ENCODE measurements at regions not wholly inside any gene's neighbourhood (a gene's known extent, or its start where the extent isn't known, plus 50 kb on each side); places are given as distances from the start of the nearest gene placed in this dataset.

- Histone ChIP-seq H3K4me3 (no peak overlapping the region), H3K27me3 (no peaks in the 10 kb centered on the region), H3K9me3 (peaks cover 0 to 11% of the 10 kb centered on the region in 2 donors), H3K36me3 (no peaks in the 10 kb centered on the region), H3K27ac (no peak overlapping the region), H3K4me1 (no peaks in the 10 kb centered on the region)
- DNase-seq (ENCODE audit: low spot score in 2 of 2): peak in 1 of 2 donors; percentile 22
- no peak for TF ChIP-seq POLR2AphosphoS5 (IDR thresholded peaks at IDR 0.05)
- TF ChIP-seq CTCF (IDR thresholded peaks at IDR 0.05): no peak
- no peak for TF ChIP-seq POLR2A (IDR thresholded peaks at IDR 0.05)
- intact Hi-C loops (cut with DNase I; ENCODE audit: low total_unique reads): no loop called here
These were observed 175.5 kb upstream of the FOXQ1 start for GRCh38 chr6:1136415-1136774.

GRCh38 chr6:1135726-1136414 is 176.0 kb upstream of the FOXQ1 start:
- H3K27ac ChIP-seq: no peak overlapping the region
- no peaks in the 10 kb centered on the region for H3K36me3 ChIP-seq
- H3K27me3 ChIP-seq: no peaks in the 10 kb centered on the region
- H3K9me3 ChIP-seq: peaks cover 0 to 11% of the 10 kb centered on the region in 2 donors
- H3K4me3 ChIP-seq: no peak overlapping the region
- no peaks in the 10 kb centered on the region for H3K4me1 ChIP-seq
- TF ChIP-seq POLR2AphosphoS5 (IDR thresholded peaks at IDR 0.05): no peak
- TF ChIP-seq CTCF (IDR thresholded peaks at IDR 0.05): no peak
- no peak for TF ChIP-seq POLR2A (IDR thresholded peaks at IDR 0.05)
- intact Hi-C loops (cut with DNase I; ENCODE audit: low total_unique reads): no loop called here
- DNase-seq (ENCODE audit: low spot score in 2 of 2): no peak

- DNase-seq (ENCODE audit: low spot score in 2 of 2): no peak
These were observed 180.4 kb upstream of the FOXQ1 start for GRCh38 chr6:1131285-1132079.

GRCh38 chr6:1130709-1131108 is 181.2 kb upstream of the FOXQ1 start:
- H3K27ac ChIP-seq: no peak overlapping the region
- no peak for TF ChIP-seq CTCF (IDR thresholded peaks at IDR 0.05)
- TF ChIP-seq POLR2A (IDR thresholded peaks at IDR 0.05): no peak
- no peak for TF ChIP-seq POLR2AphosphoS5 (IDR thresholded peaks at IDR 0.05)

More at GRCh38 chr6:1131285-1132079, 180.4 kb upstream of the FOXQ1 start:
- intact Hi-C loops (cut with DNase I; ENCODE audit: low total_unique reads): no loop called here
- Histone ChIP-seq H3K36me3 (no peaks in the 10 kb centered on the region), H3K9me3 (no peaks in the 10 kb centered on the region), H3K4me3 (no peak overlapping the region), H3K27me3 (no peaks in the 10 kb centered on the region), H3K4me1 (no peaks in the 10 kb centered on the region), H3K27ac (no peak overlapping the region)
- no peak for TF ChIP-seq POLR2A (IDR thresholded peaks at IDR 0.05)
- TF ChIP-seq CTCF (IDR thresholded peaks at IDR 0.05): no peak

GRCh38 chr6:1129131-1129530 is 182.8 kb upstream of the FOXQ1 start:
- H3K4me3 ChIP-seq: no peak overlapping the region
- intact Hi-C loops (cut with DNase I; ENCODE audit: low total_unique reads): no loop called here
- DNase-seq (ENCODE audit: low spot score in 2 of 2): peak in 1 of 2 donors; percentile 40
- H3K9me3 ChIP-seq: no peaks in the 10 kb centered on the region
- no peaks in the 10 kb centered on the region for H3K36me3 ChIP-seq
- H3K27ac ChIP-seq: no peak overlapping the region
- no peak for TF ChIP-seq CTCF (IDR thresholded peaks at IDR 0.05)
- no peak for TF ChIP-seq POLR2A (IDR thresholded peaks at IDR 0.05)
- TF ChIP-seq POLR2AphosphoS5 (IDR thresholded peaks at IDR 0.05): no peak
- H3K4me1 ChIP-seq: no peaks in the 10 kb centered on the region
- H3K27me3 ChIP-seq: no peaks in the 10 kb centered on the region

More at GRCh38 chr6:1130709-1131108, 181.2 kb upstream of the FOXQ1 start:
- no peaks in the 10 kb centered on the region for H3K4me1 ChIP-seq
- no peak for DNase-seq (ENCODE audit: low spot score in 2 of 2)
- H3K36me3 ChIP-seq: no peaks in the 10 kb centered on the region
- no peaks in the 10 kb centered on the region for H3K27me3 ChIP-seq
- H3K4me3 ChIP-seq: no peak overlapping the region
- H3K9me3 ChIP-seq: no peaks in the 10 kb centered on the region
- intact Hi-C loops (cut with DNase I; ENCODE audit: low total_unique reads): no loop called here

Data from breast epithelium (tissue), 4 donors.